ENCODE measurements at regions not wholly inside any gene's neighbourhood (a gene's known extent, or its start where the extent isn't known, plus 50 kb on each side); places are given as distances from the start of the nearest gene placed in this dataset.

DNA sequence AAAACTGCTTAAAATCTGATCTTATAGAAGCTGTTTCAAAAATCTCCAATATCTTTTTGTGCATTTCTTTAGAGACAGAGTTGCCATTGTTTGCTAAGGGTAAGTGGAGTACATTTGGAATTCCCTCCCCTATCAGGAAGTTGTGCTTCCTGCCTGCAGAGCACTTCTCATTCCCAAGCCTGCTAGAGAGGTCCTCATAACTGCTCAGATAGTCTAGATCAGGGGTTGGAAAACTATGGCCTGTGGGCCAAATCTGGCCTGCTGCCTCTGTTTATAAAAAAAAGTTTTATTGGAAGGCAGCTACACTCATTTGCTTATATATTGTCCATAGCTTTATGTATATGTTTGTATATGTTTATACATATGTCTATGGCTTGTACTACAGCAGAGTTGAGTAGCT lies 333.7 kb upstream of the PROK2 start:
- intact Hi-C loops (cut with micrococcal nuclease) (no loop called here), dilution Hi-C loops (cut with MboI; ENCODE audit: extremely low pct_ligation_motif_present, low sequenced_read_pairs) (no loop called here)
- Histone ChIP-seq H3K4me1 (ENCODE audit: control insufficient read depth, extremely low read depth, insufficient read depth, low read length) (peaks cover under 1% of the 10 kb centered on the region), H3K27me3 (ENCODE audit: control insufficient read depth in 2 of 2, insufficient read depth in 2 of 2, low read length in 2 of 2) (peaks cover 1 to 3% of the 10 kb centered on the region in 2 experiments), H3K79me2 (ENCODE audit: control insufficient read depth, insufficient read depth, low read length) (no peaks in the 10 kb centered on the region), H3K4me3 (replicated peaks in 1 of 3; ENCODE audit: insufficient read depth in 1 of 3, low read depth in 1 of 3, low read length in 3 of 3) (no peak overlapping the region), H3K9me1 (replicated peaks; ENCODE audit: control insufficient read depth, extremely low read depth, insufficient read depth, low read length) (no peaks in the 10 kb centered on the region), H2AFZ (ENCODE audit: low read depth, low read length) (no peak overlapping the region), H3K36me3 (ENCODE audit: control insufficient read depth in 2 of 2, extremely low read depth in 1 of 2, insufficient read depth in 2 of 2, low read length in 2 of 2) (no peaks in the 10 kb centered on the region), H4K20me1 (replicated peaks; ENCODE audit: control insufficient read depth, extremely low read depth, insufficient read depth, low read length) (no peaks in the 10 kb centered on the region), H3K27ac (ENCODE audit: insufficient read depth, low read depth, low read length) (no peak overlapping the region), H3K4me2 (ENCODE audit: insufficient read depth, low read length) (no peak overlapping the region), H3K9me3 (replicated peaks; ENCODE audit: control insufficient read depth, insufficient read depth, low read length) (no peaks in the 10 kb centered on the region), H3K9ac (replicated peaks; ENCODE audit: extremely low read depth, insufficient read depth, low read length) (no peak overlapping the region)
- BruUV-seq (replicated peaks) = no TSS peak
- TF ChIP-seq POLR2AphosphoS5 (IDR thresholded peaks at IDR 0.05; ENCODE audit: insufficient read depth, low read depth, low read length) = no peak
- no peak for TF ChIP-seq JUN (IDR thresholded peaks at IDR 0.05; ENCODE audit: borderline replicate concordance, insufficient read depth, insufficient read length, low read depth)
- no peak for TF ChIP-seq MYC (IDR thresholded peaks at IDR 0.05; ENCODE audit: low read depth, low read length)
- TF ChIP-seq, protein P1, sequence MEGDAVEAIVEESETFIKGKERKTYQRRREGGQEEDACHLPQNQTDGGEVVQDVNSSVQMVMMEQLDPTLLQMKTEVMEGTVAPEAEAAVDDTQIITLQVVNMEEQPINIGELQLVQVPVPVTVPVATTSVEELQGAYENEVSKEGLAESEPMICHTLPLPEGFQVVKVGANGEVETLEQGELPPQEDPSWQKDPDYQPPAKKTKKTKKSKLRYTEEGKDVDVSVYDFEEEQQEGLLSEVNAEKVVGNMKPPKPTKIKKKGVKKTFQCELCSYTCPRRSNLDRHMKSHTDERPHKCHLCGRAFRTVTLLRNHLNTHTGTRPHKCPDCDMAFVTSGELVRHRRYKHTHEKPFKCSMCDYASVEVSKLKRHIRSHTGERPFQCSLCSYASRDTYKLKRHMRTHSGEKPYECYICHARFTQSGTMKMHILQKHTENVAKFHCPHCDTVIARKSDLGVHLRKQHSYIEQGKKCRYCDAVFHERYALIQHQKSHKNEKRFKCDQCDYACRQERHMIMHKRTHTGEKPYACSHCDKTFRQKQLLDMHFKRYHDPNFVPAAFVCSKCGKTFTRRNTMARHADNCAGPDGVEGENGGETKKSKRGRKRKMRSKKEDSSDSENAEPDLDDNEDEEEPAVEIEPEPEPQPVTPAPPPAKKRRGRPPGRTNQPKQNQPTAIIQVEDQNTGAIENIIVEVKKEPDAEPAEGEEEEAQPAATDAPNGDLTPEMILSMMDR (IDR thresholded peaks at IDR 0.05; ENCODE audit: extremely low read depth in 1 of 2, insufficient read depth in 1 of 2, low read depth in 1 of 2, low read length in 2 of 2) = no peak
- no peak for TF ChIP-seq FOS (IDR thresholded peaks at IDR 0.05; ENCODE audit: borderline replicate concordance, insufficient read depth, low read length)
- no peak for TF ChIP-seq GATA2 (IDR thresholded peaks at IDR 0.05; ENCODE audit: insufficient read depth, insufficient read length, low read depth, low read length)
- no peak for TF ChIP-seq POLR2A (IDR thresholded peaks at IDR 0.05; ENCODE audit: low read depth, low read length)
- TF ChIP-seq, protein P2, sequence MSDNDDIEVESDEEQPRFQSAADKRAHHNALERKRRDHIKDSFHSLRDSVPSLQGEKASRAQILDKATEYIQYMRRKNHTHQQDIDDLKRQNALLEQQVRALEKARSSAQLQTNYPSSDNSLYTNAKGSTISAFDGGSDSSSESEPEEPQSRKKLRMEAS (IDR thresholded peaks at IDR 0.05; ENCODE audit: insufficient read depth, insufficient read length) = no peak
- TF ChIP-seq EZH2 (IDR thresholded peaks at IDR 0.05; ENCODE audit: borderline replicate concordance, low read depth, low read length, severe bottlenecking) = no peak
- no peak for DNase-seq (ENCODE audit: low read depth, low spot score)
- FAIRE-seq = no peak
- CTCF ChIA-PET = no interaction called here
- POLR2A ChIA-PET = no interaction called here

Data from endothelial cell of umbilical vein (primary cell).